ENCODE measurements at regions not wholly inside any gene's neighbourhood (a gene's known extent, or its start where the extent isn't known, plus 50 kb on each side); places are given as distances from the start of the nearest gene placed in this dataset.

GRCh38 chr19:5205381-5205780, 135.2 kb downstream of the PTPRS start:
- intact Hi-C loops (cut with DNase I): no loop called here
- DNase-seq: no peak

- intact Hi-C loops (cut with DNase I): no loop called here
Observed at GRCh38 chr19:5204212-5204611, 136.4 kb downstream of the PTPRS start.

More at GRCh38 chr19:5204212-5204611, 136.4 kb downstream of the PTPRS start:
- DNase-seq: no peak

Data from head of caudate nucleus (tissue), 42 donors.